PC-9 (cell line): ENCODE measurements at regions not wholly inside any gene's neighbourhood (a gene's known extent, or its start where the extent isn't known, plus 50 kb on each side); places are given as distances from the start of the nearest gene placed in this dataset.

Experiments used
- CTCF ChIP-seq: fragments of 200-600 bp; sonication (generic); conservative IDR thresholded peaks from 2 replicates; pipeline ENCODE4 v1.6.1; 2017; ENCODE audit warnings: mixed run types, antibody characterized with exemption, mild to moderate bottlenecking, moderate library complexity
- EZH2 ChIP-seq: fragments of 200-600 bp; sonication (generic); IDR thresholded peaks from 2 replicates; pipeline ENCODE4 v1.8.0; 2017; ENCODE audit warnings: antibody characterized with exemption, low read depth

- TF ChIP-seq CTCF (no peak), EZH2 (no peak)
Observed at GRCh38 chr2:67600222-67600871, 203.2 kb downstream of the ETAA1 start.
